Activated CD8-positive, alpha-beta memory T cell treated with anti-CD3 and anti-CD28 coated beads, Interleukin-2, amount 50 U/mL, for 24 hours (primary cell): ENCODE measurements at regions not wholly inside any gene's neighbourhood (a gene's known extent, or its start where the extent isn't known, plus 50 kb on each side); places are given as distances from the start of the nearest gene placed in this dataset.

Source experiments
- DNase-seq: peaks from one replicate; pipeline ENCODE4 v3.0.0-alpha.2; 2020; ENCODE audit errors: extremely low read depth

- no peak for DNase-seq
Measured at GRCh38 chr10:46227936-46228562, 58.7 kb upstream of the ANTXRL start.

GRCh38 chr10:46228563-46229071 lies 58.2 kb upstream of the ANTXRL start:
- DNase-seq: peak; percentile 24

- no peak for DNase-seq
Measured at GRCh38 chr10:46229144-46229563, 57.6 kb upstream of the ANTXRL start.

- no peak for DNase-seq
Measured at GRCh38 chr10:46230615-46231014, 56.2 kb upstream of the ANTXRL start.

- DNase-seq: no peak
Measured at GRCh38 chr10:46231087-46231486, 55.7 kb upstream of the ANTXRL start.

GRCh38 chr10:46232084-46232483 lies 54.7 kb upstream of the ANTXRL start:
- DNase-seq: no peak

- no peak for DNase-seq
Measured at GRCh38 chr10:46232666-46233065, 54.1 kb upstream of the ANTXRL start.

GRCh38 chr10:46233181-46233580 lies 53.6 kb upstream of the ANTXRL start:
- DNase-seq: no peak

GRCh38 chr10:46234026-46234425 lies 52.8 kb upstream of the ANTXRL start:
- no peak for DNase-seq

- no peak for DNase-seq
Measured at GRCh38 chr10:46234431-46235060, 52.3 kb upstream of the ANTXRL start.

GRCh38 chr10:46235705-46236545 lies 50.9 kb upstream of the ANTXRL start:
- DNase-seq: no peak

GRCh38 chr10:46236546-46236887 lies 50.3 kb upstream of the ANTXRL start:
- no peak for DNase-seq

GRCh38 chr10:46236941-46237681 lies 49.7 kb upstream of the ANTXRL start:
- DNase-seq: no peak
